Spinal cord (tissue), 9 donors: ENCODE measurements at regions not wholly inside any gene's neighbourhood (a gene's known extent, or its start where the extent isn't known, plus 50 kb on each side); places are given as distances from the start of the nearest gene placed in this dataset.

Experiments
- DNase-seq, 6 donors: peaks; one replicate each; pipeline versions ENCODE4 v3.0.0 to v3.0.0-alpha.2; 2013 to 2015; ENCODE audit warnings: low spot score in 6 of 6, low read depth in 4 of 6
- H3K27ac ChIP-seq: one replicate; pipeline ENCODE4 v1.5.1; 2013; ENCODE audit warnings: low read depth, low read length, control low read depth
- H3K27me3 ChIP-seq: one replicate; pipeline ENCODE4 v1.6.1; 2013; ENCODE audit warnings: low read length; ENCODE audit not compliant: control insufficient read depth, insufficient read depth
- H3K36me3 ChIP-seq: one replicate; pipeline ENCODE4 v1.6.1; 2013; ENCODE audit warnings: low read length; ENCODE audit not compliant: control insufficient read depth, insufficient read depth
- H3K4me1 ChIP-seq: one replicate; pipeline ENCODE4 v1.6.1; 2013; ENCODE audit warnings: low read length; ENCODE audit not compliant: control insufficient read depth, insufficient read depth
- H3K4me3 ChIP-seq: one replicate; pipeline ENCODE4 v1.5.1; 2013; ENCODE audit warnings: low read depth, low read length, control low read depth
- H3K9me3 ChIP-seq: one replicate; pipeline ENCODE4 v1.6.1; 2013; ENCODE audit warnings: low read length; ENCODE audit not compliant: control insufficient read depth, insufficient read depth
- WGBS: methylation state at CpG from one replicate; pipeline ENCODE4 v1.1.5; 2013; ENCODE audit warnings: missing lambda C conversion rate; ENCODE audit not compliant: insufficient coverage; 5-methylcytosine and 5-hydroxymethylcytosine counted together
- donor health status: healthy.

DNA sequence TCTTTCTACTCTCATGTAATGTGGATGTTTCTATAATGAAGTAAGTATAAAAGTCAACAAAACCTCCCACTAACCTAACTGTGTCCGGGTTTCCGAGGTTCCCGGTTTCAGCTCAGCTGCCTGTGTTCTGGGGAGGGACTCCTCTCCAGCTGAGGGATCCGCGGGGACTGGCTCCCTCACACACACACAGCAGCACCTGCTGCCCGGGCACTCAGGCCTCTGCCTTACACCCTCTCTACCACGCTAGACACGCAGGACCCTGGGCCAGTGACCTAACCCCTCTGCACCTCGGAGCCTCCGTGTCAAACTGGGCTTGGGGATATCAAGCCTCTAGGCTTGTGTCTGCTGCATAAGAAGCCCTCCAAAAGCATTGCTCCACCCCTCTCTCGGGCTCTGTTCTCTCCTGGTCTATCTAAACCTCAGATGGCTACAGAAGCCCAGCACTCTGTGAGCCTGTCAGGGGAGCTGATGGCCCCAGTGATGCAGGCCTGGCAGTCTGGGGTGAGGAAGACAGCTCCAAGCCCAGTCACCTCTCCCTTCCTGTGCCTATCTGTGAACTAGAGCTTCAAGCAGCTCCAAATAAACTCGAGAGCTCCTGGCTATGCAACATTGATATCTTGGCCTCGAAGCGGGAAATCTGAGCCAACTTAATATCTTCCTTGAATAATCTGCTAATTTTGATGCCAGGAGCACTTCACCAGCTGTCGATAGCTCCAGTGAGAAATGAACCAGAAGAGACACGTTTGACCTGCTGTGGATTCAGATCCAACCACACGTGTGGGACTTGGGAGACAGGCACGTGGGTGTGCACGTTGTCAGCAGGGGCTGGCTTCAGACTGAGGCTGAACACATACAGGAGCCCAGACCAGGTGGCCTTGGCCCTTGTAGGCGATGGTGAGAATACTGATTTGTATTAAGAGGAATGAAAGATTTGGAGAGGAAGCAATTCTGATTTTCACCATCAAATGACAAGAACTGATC, 232.7 kb upstream of the B3GAT1 start:
- WGBS = 72% methylated on average over 17 of the region's 20 CpGs

DNA sequence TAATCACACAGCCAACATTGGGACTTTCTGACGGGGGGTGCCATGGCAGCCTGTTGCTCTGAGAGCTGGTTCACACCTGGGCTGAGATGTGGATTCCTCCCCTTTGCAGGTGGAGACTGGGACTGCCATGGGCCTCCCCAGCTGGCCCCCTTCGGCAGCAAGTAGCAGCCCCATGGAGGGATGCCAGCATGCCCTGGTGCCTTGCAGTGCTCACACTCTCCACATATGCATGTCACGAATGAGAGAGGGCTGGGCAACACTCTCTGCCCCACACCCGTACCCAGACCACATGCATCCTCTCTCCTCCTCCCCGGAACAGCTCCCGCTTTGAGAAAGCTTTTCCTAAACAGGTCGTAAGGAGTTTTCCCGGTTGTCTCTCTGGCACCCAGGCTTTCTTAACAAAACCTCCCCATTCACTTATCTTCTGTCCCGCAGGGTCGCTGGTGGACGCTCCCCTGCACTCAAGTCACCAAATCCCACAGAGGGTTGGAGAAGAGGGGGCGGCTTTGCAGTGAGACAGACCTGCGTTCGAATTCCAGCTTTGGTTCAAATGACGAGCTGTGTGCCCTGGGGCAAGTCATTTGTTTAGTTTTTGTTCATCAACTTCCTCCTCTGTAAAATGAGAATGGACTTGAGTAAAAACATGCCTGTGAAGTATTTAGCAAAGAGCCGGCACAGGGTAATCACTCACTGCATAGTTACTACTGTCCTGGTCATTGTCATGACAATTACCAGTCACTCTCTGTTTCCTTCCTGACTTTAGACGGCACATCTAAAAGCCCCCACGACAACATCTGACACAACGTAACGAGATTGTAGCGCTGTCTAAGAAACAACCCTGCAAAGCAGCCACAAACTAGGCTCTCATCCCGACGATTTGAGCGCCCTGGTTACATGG, 231.3 kb upstream of the B3GAT1 start:
- peaks cover 11% of the 10 kb centered on the region for H3K27me3 ChIP-seq
- no peaks in the 10 kb centered on the region for H3K36me3 ChIP-seq
- H3K4me3 ChIP-seq = no peak overlapping the region
- no peak overlapping the region for H3K27ac ChIP-seq
- DNase-seq = no peak
- no peaks in the 10 kb centered on the region for H3K9me3 ChIP-seq
- WGBS = 49% methylated on average over 16 of the region's 24 CpGs
- peaks cover 22% of the 10 kb centered on the region for H3K4me1 ChIP-seq

More for the DNA sequence above, 232.7 kb upstream of the B3GAT1 start:
- peaks cover 22% of the 10 kb centered on the region for H3K4me1 ChIP-seq
- peak in 2 of 6 donors; percentile 77 to 78 for DNase-seq
- H3K27me3 ChIP-seq = peaks cover 10% of the 10 kb centered on the region
- H3K9me3 ChIP-seq = no peaks in the 10 kb centered on the region
- H3K27ac ChIP-seq = no peak overlapping the region
- H3K4me3 ChIP-seq = no peak overlapping the region
- H3K36me3 ChIP-seq = no peaks in the 10 kb centered on the region

DNA sequence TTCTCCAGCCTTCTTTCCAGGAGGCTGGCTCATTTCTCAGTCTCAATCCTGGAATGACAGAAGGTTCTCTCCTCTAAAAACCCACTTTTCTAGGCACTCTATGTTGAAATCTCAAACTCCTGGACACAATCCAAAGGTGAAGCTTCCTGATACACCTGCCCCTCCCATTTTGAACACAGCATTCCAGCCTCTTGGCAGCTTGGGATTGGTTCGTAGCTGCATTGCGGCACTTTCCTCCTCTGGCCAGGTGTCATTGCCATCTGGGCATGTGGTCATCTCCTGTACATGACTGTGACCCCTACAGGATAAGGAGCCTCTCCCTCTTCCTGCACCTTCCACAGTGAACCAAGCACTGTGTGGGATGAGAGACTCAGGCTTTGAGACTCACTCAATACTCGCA, 230.2 kb upstream of the B3GAT1 start:
- no peaks in the 10 kb centered on the region for H3K36me3 ChIP-seq
- H3K27ac ChIP-seq = no peak overlapping the region
- H3K4me3 ChIP-seq = no peak overlapping the region
- H3K27me3 ChIP-seq = peaks cover 11% of the 10 kb centered on the region
- no peaks in the 10 kb centered on the region for H3K9me3 ChIP-seq
- DNase-seq = no peak
- H3K4me1 ChIP-seq = peaks cover 22% of the 10 kb centered on the region
- WGBS = no CpG with 5 or more reads among the region's 3 CpGs

GRCh38 chr11:134640971-134641968, 229.2 kb upstream of the B3GAT1 start:
- no peak overlapping the region for H3K4me3 ChIP-seq
- H3K27ac ChIP-seq = no peak overlapping the region
- DNase-seq = no peak
- 87% methylated on average over 17 of the region's 17 CpGs for WGBS
- no peaks in the 10 kb centered on the region for H3K36me3 ChIP-seq
- peaks cover 11% of the 10 kb centered on the region for H3K27me3 ChIP-seq
- peaks cover 18% of the 10 kb centered on the region for H3K4me1 ChIP-seq
- no peaks in the 10 kb centered on the region for H3K9me3 ChIP-seq

GRCh38 chr11:134640536-134640935, 228.5 kb upstream of the B3GAT1 start:
- H3K9me3 ChIP-seq = no peaks in the 10 kb centered on the region
- no peak overlapping the region for H3K4me3 ChIP-seq
- no peaks in the 10 kb centered on the region for H3K36me3 ChIP-seq
- H3K27ac ChIP-seq = no peak overlapping the region
- DNase-seq = no peak
- peaks cover 11% of the 10 kb centered on the region for H3K27me3 ChIP-seq
- peaks cover 20% of the 10 kb centered on the region for H3K4me1 ChIP-seq
- 98% methylated on average over 4 of the region's 5 CpGs for WGBS

DNA sequence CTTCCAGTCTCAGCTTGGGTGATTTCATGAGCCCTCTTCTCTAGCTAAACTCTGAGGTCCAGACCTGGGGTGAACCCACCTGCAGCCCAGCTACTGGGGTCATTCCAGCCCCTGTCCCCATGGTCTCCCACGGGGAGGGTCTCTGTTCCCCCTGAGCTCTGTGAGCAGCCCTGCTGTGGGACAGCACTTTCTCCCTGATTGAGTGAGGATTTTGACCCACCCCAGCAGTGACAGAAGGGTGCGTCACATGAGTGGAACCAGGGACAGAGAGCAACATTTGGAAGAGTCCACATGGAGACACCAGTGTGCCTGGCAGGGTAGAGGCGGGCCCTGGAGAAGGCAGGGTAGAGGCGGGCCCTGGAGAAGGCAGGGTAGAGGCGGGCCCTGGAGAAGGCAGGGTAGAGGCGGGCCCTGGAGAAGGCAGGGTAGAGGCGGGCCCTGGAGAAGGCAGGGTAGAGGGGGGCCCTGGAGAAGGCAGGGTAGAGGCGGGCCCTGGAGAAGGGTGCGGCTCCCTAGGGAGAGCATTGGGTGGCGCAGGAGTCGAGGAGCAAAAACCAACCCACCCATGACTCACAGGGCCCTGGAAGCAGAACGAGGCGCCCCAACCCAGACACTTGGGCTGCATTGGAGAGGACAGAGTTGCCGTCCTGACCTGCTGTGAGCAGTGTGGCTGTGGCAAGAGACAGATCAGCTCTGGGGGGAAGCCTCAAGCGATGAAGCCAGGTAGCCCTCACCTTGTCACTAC, 227.7 kb upstream of the B3GAT1 start:
- DNase-seq = no peak
- Histone ChIP-seq H3K27me3 (peaks cover 11% of the 10 kb centered on the region), H3K4me1 (peaks cover 17% of the 10 kb centered on the region), H3K4me3 (no peak overlapping the region), H3K9me3 (no peaks in the 10 kb centered on the region), H3K27ac (no peak overlapping the region), H3K36me3 (no peaks in the 10 kb centered on the region)
- WGBS = 96% methylated on average over 6 of the region's 15 CpGs

DNA sequence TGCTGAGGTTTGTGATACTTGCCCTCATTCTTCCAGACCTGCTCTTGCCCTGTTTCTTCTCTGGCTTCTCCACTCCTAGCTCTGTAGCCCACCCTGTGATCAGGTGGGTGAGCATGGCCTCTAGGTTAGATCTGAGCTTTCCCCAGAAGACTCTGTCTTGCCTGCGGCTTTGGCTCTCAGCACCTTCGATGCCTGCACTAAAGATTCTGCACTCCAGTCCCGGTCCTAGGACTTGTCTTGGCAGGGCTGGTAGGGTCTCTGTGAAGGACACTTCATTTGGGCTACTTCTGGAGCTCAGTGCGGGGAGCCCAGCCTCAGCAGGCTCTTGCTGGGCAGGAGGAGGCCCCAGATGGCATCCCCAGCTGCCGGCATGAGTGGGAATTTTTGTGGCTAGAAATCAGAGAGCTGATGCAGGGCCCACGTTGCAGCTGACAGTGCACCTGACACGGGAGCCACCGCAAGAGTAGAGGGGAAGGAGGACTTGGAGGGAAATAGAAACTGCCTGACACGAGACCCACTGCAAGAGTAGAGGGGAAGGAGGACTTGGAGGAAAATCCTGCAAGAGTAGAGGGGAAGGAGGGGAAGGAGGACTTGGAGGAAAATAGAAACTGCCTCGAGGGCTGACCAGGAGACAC, 226.9 kb upstream of the B3GAT1 start:
- Histone ChIP-seq H3K9me3 (no peaks in the 10 kb centered on the region), H3K27me3 (peaks cover 11% of the 10 kb centered on the region), H3K27ac (no peak overlapping the region), H3K36me3 (no peaks in the 10 kb centered on the region), H3K4me1 (peaks cover 12% of the 10 kb centered on the region), H3K4me3 (no peak overlapping the region)
- WGBS = 81% methylated on average over 9 of the region's 10 CpGs
- no peak for DNase-seq
